Stimulated activated CD8-positive, alpha-beta memory T cell treated with anti-CD3 and anti-CD28 coated beads, Interleukin-12 subunit alpha, Interleukin-12 subunit beta, amount 100 ng/mL, for 4 hours (primary cell): ENCODE measurements at regions not wholly inside any gene's neighbourhood (a gene's known extent, or its start where the extent isn't known, plus 50 kb on each side); places are given as distances from the start of the nearest gene placed in this dataset.

Source experiments
- DNase-seq: peaks from one replicate; pipeline ENCODE4 v3.0.0-alpha.2; 2020; ENCODE audit warnings: low read depth

- no peak for DNase-seq
Measured at GRCh38 chr2:239710953-239711861, 310.4 kb upstream of the HDAC4 start.

- DNase-seq = no peak
Measured at GRCh38 chr2:239706367-239706766, 305.5 kb upstream of the HDAC4 start.

- no peak for DNase-seq
Measured at GRCh38 chr2:239704737-239705136, 303.9 kb upstream of the HDAC4 start.

GRCh38 chr2:239703834-239704233 lies 303.0 kb upstream of the HDAC4 start:
- no peak for DNase-seq

GRCh38 chr2:239700686-239701345 lies 300.0 kb upstream of the HDAC4 start:
- DNase-seq = no peak

GRCh38 chr2:239697399-239698164 lies 296.8 kb upstream of the HDAC4 start:
- no peak for DNase-seq

- no peak for DNase-seq
Measured at GRCh38 chr2:239696559-239697207, 295.9 kb upstream of the HDAC4 start.

- DNase-seq = no peak
Measured at GRCh38 chr2:239695728-239696240, 295.0 kb upstream of the HDAC4 start.

GRCh38 chr2:239695106-239695727 lies 294.4 kb upstream of the HDAC4 start:
- DNase-seq = no peak

- DNase-seq = no peak
Measured at GRCh38 chr2:239694487-239694886, 293.7 kb upstream of the HDAC4 start.

GRCh38 chr2:239693761-239694415 lies 293.1 kb upstream of the HDAC4 start:
- DNase-seq = no peak

- DNase-seq = no peak
Measured at GRCh38 chr2:239693330-239693729, 292.5 kb upstream of the HDAC4 start.

GRCh38 chr2:239692919-239693318 lies 292.1 kb upstream of the HDAC4 start:
- DNase-seq = no peak

- DNase-seq = no peak
Measured at GRCh38 chr2:239692362-239692851, 291.6 kb upstream of the HDAC4 start.

GRCh38 chr2:239691720-239692119 lies 290.9 kb upstream of the HDAC4 start:
- no peak for DNase-seq

- no peak for DNase-seq
Measured at GRCh38 chr2:239690651-239691631, 290.1 kb upstream of the HDAC4 start.

GRCh38 chr2:239689985-239690384 lies 289.2 kb upstream of the HDAC4 start:
- no peak for DNase-seq

- DNase-seq = no peak
Measured at GRCh38 chr2:239689410-239689809, 288.6 kb upstream of the HDAC4 start.

- no peak for DNase-seq
Measured at GRCh38 chr2:239688840-239689239, 288.0 kb upstream of the HDAC4 start.
